RWPE1 (cell line): ENCODE measurements at regions not wholly inside any gene's neighbourhood (a gene's known extent, or its start where the extent isn't known, plus 50 kb on each side); places are given as distances from the start of the nearest gene placed in this dataset.

ENCODE experiments used
- CTCF ChIA-PET: fragments of 350-600 bp; sonication (Branson Sonifier 250); formaldehyde crosslinking; extraction: SDS; loops from one replicate; lab custom pipeline; 2021; lab: Yijun Ruan, JAX
- POLR2A ChIA-PET: fragments of 400-600 bp; formaldehyde crosslinking; extraction: SDS; loops from one replicate; lab custom pipeline; 2020; ENCODE audit warnings: antibody characterized with exemption; ENCODE audit not compliant: low non-redundant PET; lab: Yijun Ruan, JAX
- DNase-seq: peaks from one replicate; pipeline ENCODE4 v3.0.0; 2012; ENCODE audit warnings: low spot score
- H3K27ac ChIP-seq: fragments of 450-650 bp; 2 replicates; pipeline ENCODE4 v1.5.1; 2017
- TF ChIP-seq, protein P1 (sequence below): fragments of 450-650 bp; conservative IDR thresholded peaks from 2 replicates; pipeline ENCODE4 v1.5.1; 2017; ENCODE audit warnings: low read depth, mild to moderate bottlenecking

DNA sequence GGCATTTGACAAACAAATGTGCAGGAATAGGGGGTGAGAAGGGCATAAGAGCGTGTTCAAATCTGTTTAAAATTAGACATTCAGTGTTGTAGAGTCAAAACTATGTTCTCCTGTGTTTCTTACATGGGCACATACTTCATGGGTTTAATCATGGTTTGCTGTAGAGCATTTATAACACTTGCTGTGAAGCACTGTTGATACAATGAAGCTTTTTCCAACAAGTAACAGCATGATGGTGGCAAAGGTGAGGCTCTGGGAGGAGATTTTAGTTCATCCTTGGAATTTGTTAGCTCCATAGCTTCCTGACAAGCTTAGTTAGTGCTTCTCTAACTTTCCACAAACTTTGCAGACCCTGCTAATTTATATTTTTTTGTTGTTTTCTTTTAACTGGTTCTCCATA, 900.7 kb downstream of the TFAP2A start:
- ChIA-PET POLR2A (no interaction called here), CTCF (interaction anchor here (0.6 to 0.7 kb wide), 2 partner anchors 83 to 233 kb away, joined by 5 read pairs; no protein-coding TSS in a partner anchor)
- H3K27ac ChIP-seq: no peak overlapping the region

DNA sequence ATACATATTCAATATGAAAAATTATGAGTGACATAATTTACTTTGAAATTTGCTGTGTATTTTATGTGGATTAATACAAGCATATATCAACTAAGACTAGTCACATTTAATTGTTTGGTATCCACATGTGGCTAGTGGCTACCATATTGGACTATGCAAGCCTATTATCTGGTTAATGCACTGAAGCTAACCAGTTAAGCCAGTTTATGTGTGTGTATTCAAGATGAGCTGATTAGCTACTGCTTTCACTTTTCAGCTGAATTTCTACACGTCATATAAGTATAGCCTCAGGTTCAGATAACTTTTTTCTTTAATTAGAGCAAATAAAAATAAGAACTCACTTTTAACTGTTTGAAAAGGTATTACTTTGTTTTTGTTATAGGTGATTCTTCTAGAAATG, 903.7 kb downstream of the TFAP2A start:
- ChIA-PET CTCF (interaction anchor here (0.6 kb wide), 1 partner anchor 378 kb away, joined by 5 read pairs; no protein-coding TSS in a partner anchor), POLR2A (no interaction called here)
- no peak overlapping the region for H3K27ac ChIP-seq
- no peak for DNase-seq
- TF ChIP-seq, protein P1, sequence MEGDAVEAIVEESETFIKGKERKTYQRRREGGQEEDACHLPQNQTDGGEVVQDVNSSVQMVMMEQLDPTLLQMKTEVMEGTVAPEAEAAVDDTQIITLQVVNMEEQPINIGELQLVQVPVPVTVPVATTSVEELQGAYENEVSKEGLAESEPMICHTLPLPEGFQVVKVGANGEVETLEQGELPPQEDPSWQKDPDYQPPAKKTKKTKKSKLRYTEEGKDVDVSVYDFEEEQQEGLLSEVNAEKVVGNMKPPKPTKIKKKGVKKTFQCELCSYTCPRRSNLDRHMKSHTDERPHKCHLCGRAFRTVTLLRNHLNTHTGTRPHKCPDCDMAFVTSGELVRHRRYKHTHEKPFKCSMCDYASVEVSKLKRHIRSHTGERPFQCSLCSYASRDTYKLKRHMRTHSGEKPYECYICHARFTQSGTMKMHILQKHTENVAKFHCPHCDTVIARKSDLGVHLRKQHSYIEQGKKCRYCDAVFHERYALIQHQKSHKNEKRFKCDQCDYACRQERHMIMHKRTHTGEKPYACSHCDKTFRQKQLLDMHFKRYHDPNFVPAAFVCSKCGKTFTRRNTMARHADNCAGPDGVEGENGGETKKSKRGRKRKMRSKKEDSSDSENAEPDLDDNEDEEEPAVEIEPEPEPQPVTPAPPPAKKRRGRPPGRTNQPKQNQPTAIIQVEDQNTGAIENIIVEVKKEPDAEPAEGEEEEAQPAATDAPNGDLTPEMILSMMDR: no peak

More for the DNA sequence above, 900.7 kb downstream of the TFAP2A start:
- TF ChIP-seq, protein P1: no peak
- no peak for DNase-seq

DNA sequence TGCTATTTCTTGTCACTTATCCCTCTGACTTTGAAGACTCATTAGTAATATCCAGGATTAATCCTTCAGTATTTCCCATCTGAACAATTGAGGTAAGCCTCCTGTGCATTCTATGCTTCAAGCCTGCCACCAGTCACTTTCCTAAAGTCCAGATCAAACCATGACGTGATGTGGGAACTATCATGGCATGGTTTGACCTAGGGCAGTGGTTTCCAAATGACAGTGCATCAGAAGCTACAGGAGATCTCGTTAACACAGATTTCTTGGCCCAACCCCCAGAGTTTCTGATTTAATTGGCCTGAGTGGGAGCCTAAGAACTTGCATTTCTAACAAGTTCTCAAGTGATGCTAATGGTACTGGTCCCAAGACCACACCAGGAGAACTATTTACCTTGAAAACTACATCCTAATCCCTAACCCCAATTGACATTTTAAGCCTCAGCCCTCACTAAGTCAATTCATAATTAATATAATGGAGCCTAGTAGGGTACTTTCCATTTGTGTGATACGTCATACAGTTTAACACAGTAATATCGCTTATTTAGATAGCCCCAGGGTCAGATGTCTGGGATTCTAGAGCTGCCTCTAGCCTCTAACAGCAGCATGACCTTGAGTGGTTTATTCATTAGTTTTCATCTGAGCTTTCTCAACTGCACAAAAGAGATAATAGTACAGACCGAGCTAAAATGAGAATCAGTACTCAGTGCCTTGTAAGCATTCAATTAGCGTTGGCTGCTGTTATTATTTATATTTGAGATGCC, 907.6 kb downstream of the TFAP2A start:
- POLR2A ChIA-PET: no interaction called here
- TF ChIP-seq, protein P1: no peak
- CTCF ChIA-PET: interaction anchor here (0.6 to 0.8 kb wide), 2 partner anchors 8 to 1124 kb away, joined by 5 to 7 read pairs; no protein-coding TSS in a partner anchor
- DNase-seq: no peak
- H3K27ac ChIP-seq: no peak overlapping the region

DNA sequence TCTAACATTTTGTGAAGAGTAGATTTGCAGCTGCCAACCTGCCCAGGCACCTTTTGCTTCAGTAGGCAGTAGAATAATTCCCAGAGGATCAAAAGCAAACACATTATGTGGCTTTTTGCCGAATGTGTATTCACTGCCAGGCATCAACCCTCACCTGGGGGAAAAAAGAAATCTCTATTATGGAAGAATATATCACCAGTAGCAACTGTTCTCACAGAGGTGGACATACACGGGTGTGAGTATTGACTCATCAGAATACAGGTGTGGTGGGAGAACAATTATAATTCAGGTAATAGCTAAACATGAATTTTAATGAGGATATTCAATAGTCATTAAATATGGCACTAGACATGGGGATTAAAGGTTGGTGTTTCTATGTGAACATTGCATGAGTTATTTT, 910.7 kb downstream of the TFAP2A start:
- TF ChIP-seq, protein P1: no peak
- ChIA-PET CTCF (interaction anchor here (0.5 kb wide), 1 partner anchor 940 kb away, joined by 3 read pairs; no protein-coding TSS in a partner anchor), POLR2A (no interaction called here)
- no peak for DNase-seq
- H3K27ac ChIP-seq: no peak overlapping the region

DNA sequence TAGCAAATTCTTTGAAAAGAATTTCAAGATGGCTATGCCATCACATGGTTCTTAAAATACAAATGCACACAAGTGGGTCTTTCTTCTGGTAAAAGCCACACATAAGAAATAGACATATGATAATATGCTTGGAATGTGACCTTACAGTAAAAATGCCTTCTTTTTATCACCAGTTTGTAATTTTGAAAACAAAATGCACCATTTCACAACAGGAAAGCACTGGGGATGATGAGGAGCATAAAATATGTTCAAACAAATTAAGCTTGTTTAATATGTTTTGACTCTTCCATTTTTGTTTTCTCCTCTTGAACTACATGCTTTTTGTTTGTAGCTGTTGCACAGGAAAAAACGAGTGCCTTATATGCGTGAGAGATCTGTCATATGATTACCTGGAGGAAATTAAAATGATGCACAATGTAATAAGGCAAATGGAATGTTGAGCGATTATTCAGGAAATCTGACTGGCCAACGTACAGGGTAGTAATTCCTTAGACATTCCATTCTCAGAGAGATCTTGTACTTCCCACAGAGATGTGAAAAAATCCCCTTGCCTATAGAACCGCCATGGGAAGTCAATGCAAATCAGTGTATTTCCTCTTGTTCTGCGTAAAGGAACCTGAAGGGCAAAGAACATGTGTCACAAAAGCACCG, 911.6 kb downstream of the TFAP2A start:
- H3K27ac ChIP-seq: no peak overlapping the region
- ChIA-PET POLR2A (no interaction called here), CTCF (interaction anchor here (0.5 to 0.7 kb wide), 2 partner anchors 82 to 657 kb away, joined by 3 read pairs; no protein-coding TSS in a partner anchor)
- peak; percentile 81 for DNase-seq
- TF ChIP-seq, protein P1: no peak

DNA sequence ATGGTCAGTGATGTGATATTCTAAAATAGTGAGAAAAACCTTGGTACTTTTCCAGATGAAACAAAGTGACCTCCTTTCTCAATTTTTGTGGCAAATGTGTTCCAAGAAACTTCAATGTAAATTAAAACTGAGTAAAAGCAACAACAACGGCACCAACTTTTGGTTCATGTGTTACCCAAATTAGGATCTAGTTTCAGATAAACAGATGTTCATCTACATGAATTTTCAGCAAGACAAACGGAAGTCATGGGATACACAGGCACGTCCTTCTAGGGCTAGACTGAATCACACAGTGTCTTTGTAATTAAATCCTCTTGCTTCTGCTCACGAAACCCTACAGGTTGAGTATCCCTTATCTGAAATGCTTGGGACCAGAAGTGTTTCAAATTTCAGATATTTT, 915.2 kb downstream of the TFAP2A start:
- TF ChIP-seq, protein P1: no peak
- POLR2A ChIA-PET: no interaction called here
- no peak overlapping the region for H3K27ac ChIP-seq
- CTCF ChIA-PET: interaction anchor here (0.9 kb wide), 1 partner anchor 8 kb away, joined by 5 read pairs; no protein-coding TSS in a partner anchor
- no peak for DNase-seq
